ENCODE measurements at regions not wholly inside any gene's neighbourhood (a gene's known extent, or its start where the extent isn't known, plus 50 kb on each side); places are given as distances from the start of the nearest gene placed in this dataset.

- no peak for DNase-seq (ENCODE audit: low read depth)
- TF ChIP-seq CTCF (IDR thresholded peaks at IDR 0.05; ENCODE audit: insufficient read depth, low read depth, low read length, missing control alignments), result no peak
- no peak overlapping the region for H3K4me3 ChIP-seq (ENCODE audit: low read length)
These were observed 795.3 kb upstream of the ADGRB3 start for GRCh38 chr6:67839818-67840217.

DNA sequence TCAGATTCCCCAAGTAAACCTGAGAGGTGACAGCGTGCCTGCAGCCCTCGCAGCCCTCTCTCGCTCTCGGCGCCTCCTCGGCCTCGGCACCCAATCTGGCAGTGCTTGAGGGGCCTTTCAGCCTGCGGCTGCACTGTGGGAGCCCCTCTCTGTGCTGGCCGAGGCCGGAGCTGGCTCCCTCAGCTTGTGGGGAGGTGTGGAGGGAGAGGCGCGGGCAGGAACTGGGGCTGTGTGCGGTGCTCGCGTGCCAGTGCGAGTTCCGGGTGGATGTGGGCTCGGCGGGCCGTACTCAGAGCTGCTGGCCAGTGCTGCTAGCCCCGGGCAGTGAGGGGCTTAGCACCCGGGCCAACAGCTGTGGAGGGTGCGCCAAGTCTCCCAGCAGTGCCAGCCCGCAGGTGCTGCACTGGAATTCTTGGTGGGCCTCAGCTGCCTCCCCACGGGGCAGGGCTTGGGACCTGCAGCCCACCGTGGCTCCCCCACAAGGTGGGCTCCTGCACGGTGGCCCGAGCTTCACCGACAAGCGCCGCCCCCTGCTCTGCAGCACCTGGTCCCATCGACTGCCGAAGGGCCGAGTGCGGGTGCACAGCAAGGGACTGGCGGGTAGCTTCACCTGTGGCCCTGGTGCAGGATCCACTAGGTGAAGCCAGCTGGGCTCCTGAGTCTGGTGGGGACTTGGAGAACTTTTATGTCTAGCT is 809.7 kb upstream of the ADGRB3 start:
- DNase-seq (ENCODE audit: low read depth), result no peak
- no peak for TF ChIP-seq CTCF (IDR thresholded peaks at IDR 0.05; ENCODE audit: insufficient read depth, low read depth, low read length, missing control alignments)
- H3K4me3 ChIP-seq (ENCODE audit: low read length), result no peak overlapping the region

DNA sequence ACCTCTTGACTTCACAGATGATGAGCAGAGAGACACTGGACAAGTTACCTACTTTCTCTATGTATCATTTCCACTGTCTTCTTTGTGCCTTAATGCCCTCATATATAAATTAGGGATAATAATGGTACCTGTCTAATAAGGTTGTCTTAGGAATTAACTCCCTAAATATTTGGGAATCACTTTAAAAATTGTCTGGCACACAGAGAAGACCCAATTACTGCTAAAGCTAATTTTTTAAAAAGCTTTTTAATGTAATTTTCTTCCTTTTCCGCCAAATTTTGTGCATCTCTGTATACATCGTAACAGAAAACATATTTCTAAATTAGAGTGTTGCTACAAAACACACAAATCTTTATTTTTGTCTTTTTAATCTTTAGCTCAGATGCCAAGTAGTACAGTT is 816.8 kb upstream of the ADGRB3 start:
- TF ChIP-seq CTCF (IDR thresholded peaks at IDR 0.05; ENCODE audit: insufficient read depth, low read depth, low read length, missing control alignments), result no peak
- H3K4me3 ChIP-seq (ENCODE audit: low read length), result no peak overlapping the region
- DNase-seq (ENCODE audit: low read depth), result no peak

- TF ChIP-seq CTCF (IDR thresholded peaks at IDR 0.05; ENCODE audit: insufficient read depth, low read depth, low read length, missing control alignments), result no peak
- no peak overlapping the region for H3K4me3 ChIP-seq (ENCODE audit: low read length)
- no peak for DNase-seq (ENCODE audit: low read depth)
These were observed 819.5 kb upstream of the ADGRB3 start for GRCh38 chr6:67815623-67816022.

DNA sequence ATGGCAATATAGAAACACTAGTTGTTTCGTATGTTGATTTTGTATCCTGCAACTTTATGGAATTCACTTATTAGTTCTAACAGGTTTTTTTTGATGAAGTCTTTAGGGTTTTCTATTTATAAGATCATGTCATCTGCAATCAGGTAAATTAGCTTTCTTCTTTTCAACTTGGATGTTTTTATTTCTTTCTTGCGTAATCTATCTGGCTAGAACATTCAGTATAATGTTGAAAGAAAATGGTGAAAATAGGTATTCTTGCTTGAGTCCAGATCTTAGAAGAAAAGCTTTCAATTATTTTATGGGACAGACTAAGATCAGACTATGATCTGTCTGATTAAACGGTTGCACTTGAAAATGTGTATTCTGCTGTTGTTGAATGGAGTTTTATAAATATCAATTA is 820.8 kb upstream of the ADGRB3 start:
- no peak for TF ChIP-seq CTCF (IDR thresholded peaks at IDR 0.05; ENCODE audit: insufficient read depth, low read depth, low read length, missing control alignments)
- no peak overlapping the region for H3K4me3 ChIP-seq (ENCODE audit: low read length)
- DNase-seq (ENCODE audit: low read depth), result no peak

DNA sequence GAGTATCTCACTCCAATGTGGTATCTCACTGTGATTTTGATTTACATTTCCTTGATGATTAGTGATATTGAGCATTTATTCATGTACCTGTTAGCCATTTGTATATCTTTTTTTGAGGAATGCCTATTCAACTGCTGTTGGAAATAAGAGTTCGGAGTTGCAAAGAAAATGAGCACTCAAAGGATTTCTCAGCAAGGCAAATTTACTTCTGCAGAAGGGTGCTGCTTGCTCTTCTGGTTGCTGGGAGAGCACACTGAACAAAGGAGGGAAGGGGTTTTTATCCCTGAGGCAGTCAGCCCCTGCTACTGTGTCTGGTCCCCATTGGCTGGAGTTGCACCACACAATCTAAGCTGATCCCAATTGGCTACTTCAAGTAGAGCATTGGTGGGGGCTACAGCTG is 822.4 kb upstream of the ADGRB3 start:
- no peak for DNase-seq (ENCODE audit: low read depth)
- H3K4me3 ChIP-seq (ENCODE audit: low read length), result no peak overlapping the region
- TF ChIP-seq CTCF (IDR thresholded peaks at IDR 0.05; ENCODE audit: insufficient read depth, low read depth, low read length, missing control alignments), result no peak

DNA sequence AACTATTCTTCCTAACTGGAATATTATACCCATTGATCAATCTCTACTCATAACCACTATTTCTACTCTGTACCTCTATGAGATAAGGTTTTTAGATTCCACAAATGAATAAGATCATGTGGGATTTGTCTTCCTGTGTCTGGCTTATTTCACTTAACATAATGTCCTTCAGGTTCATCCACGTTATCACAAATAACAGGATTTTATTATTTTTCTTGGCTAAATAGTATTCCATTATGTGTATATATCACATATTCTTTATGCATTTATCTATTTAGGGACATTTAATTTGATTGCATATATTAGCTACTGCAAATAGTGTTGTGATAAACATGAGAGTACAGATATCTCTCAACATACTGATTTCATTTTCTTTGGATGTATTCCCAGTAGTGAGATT is 823.0 kb upstream of the ADGRB3 start:
- no peak for DNase-seq (ENCODE audit: low read depth)
- no peak overlapping the region for H3K4me3 ChIP-seq (ENCODE audit: low read length)
- no peak for TF ChIP-seq CTCF (IDR thresholded peaks at IDR 0.05; ENCODE audit: insufficient read depth, low read depth, low read length, missing control alignments)
